ENCODE measurements at regions not wholly inside any gene's neighbourhood (a gene's known extent, or its start where the extent isn't known, plus 50 kb on each side); places are given as distances from the start of the nearest gene placed in this dataset.

DNA sequence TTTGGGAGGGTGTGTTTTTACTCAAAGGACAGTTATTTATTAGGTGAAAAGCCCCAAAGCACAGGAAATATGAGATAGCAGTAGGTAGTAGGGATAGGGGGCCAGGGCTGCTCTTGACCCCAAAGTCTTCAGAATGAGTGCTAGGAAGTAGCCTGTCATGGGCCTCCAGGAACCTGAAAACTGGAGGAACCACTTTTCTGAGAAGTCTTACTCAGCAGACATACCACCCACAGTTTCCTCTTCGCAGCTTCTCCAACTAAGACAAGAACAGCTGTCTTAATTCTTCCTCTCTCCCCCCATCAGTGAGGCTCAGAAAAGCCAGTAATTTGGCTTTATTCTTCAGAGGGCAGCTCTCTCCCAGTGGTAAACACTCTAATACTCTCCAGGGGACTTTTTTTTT lies 84.0 kb upstream of the CTSC start:
- no peaks in the 10 kb centered on the region for H3K9me3 ChIP-seq (ENCODE audit: control insufficient read depth in 1 of 2, insufficient read depth in 1 of 2, low read depth in 1 of 2, low read length in 2 of 2)
- H3K27me3 ChIP-seq (ENCODE audit: insufficient read depth, low read length): no peaks in the 10 kb centered on the region
- POLR2A ChIA-PET: no interaction called here
- no peak overlapping the region for H2AFZ ChIP-seq (ENCODE audit: low read depth, low read length, poor library complexity, severe bottlenecking)
- no peak overlapping the region for H3K4me2 ChIP-seq (ENCODE audit: low read length)
- RAD21 ChIA-PET (ENCODE audit: low non-redundant PET in 1 of 2, low total read pairs in 2 of 2, uncharacterized antibody in 2 of 2, unreplicated experiment in 2 of 2): no interaction called here
- intact Hi-C loops (cut with micrococcal nuclease): no loop called here
- no peaks in the 10 kb centered on the region for H3K79me2 ChIP-seq (ENCODE audit: insufficient read depth, low read length)
- H3K9ac ChIP-seq (ENCODE audit: low read length): no peak overlapping the region
- H3K4me1 ChIP-seq (ENCODE audit: control insufficient read depth in 1 of 2, insufficient read depth in 2 of 2, low read length in 2 of 2): peaks cover 0 to 5% of the 10 kb centered on the region in 2 experiments; a peak in 1 of 4 replicates
- DNase-seq (ENCODE audit: low read depth, low spot score): no peak
- H3K4me3 ChIP-seq (replicated peaks in 1 of 2; ENCODE audit: low read depth in 1 of 2, low read length in 2 of 2): no peak overlapping the region
- no peaks in the 10 kb centered on the region for H3K9me2 ChIP-seq (ENCODE audit: insufficient read depth)
- BruUV-seq (replicated peaks): no TSS peak
- H3K36me3 ChIP-seq (ENCODE audit: control insufficient read depth in 1 of 2, insufficient read depth in 2 of 2, low read length in 2 of 2): no peaks in the 10 kb centered on the region
- no peak for ATAC-seq
- no peaks in the 10 kb centered on the region for H4K20me1 ChIP-seq (ENCODE audit: insufficient read depth)
- H3K27ac ChIP-seq (ENCODE audit: low read depth, low read length): no peak overlapping the region
- TF ChIP-seq CEBPB (IDR thresholded peaks at IDR 0.05; ENCODE audit: low read depth) (no peak), ZNF274 (IDR thresholded peaks at IDR 0.05; ENCODE audit: low read depth, low read length) (no peak), ZFX (IDR thresholded peaks at IDR 0.05) (no peak), TCF7L2 (IDR thresholded peaks at IDR 0.05; ENCODE audit: borderline replicate concordance, extremely low read depth, insufficient read depth, insufficient read length) (no peak), ELF1 (IDR thresholded peaks at IDR 0.05; ENCODE audit: borderline replicate concordance, low read depth) (no peak), SIN3A (IDR thresholded peaks at IDR 0.05; ENCODE audit: low read depth) (no peak)
- CTCF ChIA-PET: no interaction called here

DNA sequence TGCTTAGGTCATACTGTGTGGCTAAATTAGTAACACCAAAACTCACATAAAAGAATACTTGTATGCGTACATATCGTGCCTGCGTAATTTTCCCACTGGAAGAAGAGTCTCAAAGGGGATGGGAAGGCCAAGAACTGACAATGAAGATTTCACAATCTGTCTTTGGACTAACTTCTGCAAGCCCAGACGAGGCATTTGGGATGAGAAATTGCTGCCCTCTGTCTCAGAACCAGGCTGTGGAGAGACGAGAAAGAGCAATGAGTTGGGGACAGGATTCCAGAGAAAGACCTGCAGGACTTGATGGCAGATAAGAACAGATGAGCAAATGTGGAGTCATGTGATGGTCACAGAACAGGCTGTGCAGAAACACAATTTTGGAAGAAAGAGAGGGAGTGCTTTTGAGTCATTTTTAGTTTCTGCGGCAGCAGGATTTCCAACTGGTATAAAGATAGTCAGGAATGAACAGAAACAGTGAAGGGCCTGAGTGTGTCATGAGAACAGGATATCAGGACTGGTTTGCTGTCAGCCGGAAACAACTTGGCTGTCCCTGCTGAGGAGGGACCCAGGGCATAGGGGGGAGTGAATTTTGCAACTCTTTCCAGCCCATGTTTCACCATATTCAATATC lies 82.7 kb upstream of the CTSC start:
- ATAC-seq: no peak

More for the DNA sequence above, 82.7 kb upstream of the CTSC start:
- TF ChIP-seq, protein P1, sequence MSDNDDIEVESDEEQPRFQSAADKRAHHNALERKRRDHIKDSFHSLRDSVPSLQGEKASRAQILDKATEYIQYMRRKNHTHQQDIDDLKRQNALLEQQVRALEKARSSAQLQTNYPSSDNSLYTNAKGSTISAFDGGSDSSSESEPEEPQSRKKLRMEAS (IDR thresholded peaks at IDR 0.05): no peak
- TF ChIP-seq JUND (IDR thresholded peaks at IDR 0.05) (no peak), POLR2AphosphoS5 (IDR thresholded peaks at IDR 0.05; ENCODE audit: low read depth, low read length) (no peak), TCF7L2 (IDR thresholded peaks at IDR 0.05; ENCODE audit: borderline replicate concordance, extremely low read depth, insufficient read depth, insufficient read length) (no peak), EZH2phosphoT487 (IDR thresholded peaks at IDR 0.05; ENCODE audit: borderline replicate concordance) (no peak), EZH2 (IDR thresholded peaks at IDR 0.05) (no peak), SRF (IDR thresholded peaks at IDR 0.05; ENCODE audit: low read depth) (no peak)
- TF ChIP-seq, protein P2, sequence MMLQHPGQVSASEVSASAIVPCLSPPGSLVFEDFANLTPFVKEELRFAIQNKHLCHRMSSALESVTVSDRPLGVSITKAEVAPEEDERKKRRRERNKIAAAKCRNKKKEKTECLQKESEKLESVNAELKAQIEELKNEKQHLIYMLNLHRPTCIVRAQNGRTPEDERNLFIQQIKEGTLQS (IDR thresholded peaks at IDR 0.05): no peak
- H3K79me2 ChIP-seq (ENCODE audit: insufficient read depth, low read length): no peaks in the 10 kb centered on the region
- ChIA-PET RAD21 (ENCODE audit: low non-redundant PET in 1 of 2, low total read pairs in 2 of 2, uncharacterized antibody in 2 of 2, unreplicated experiment in 2 of 2) (no interaction called here), POLR2A (no interaction called here), CTCF (no interaction called here)
- no peak overlapping the region for H3K4me2 ChIP-seq (ENCODE audit: low read length)
- no peaks in the 10 kb centered on the region for H3K9me2 ChIP-seq (ENCODE audit: insufficient read depth)
- H4K20me1 ChIP-seq (ENCODE audit: insufficient read depth): no peaks in the 10 kb centered on the region
- H3K4me3 ChIP-seq (replicated peaks in 1 of 2; ENCODE audit: low read depth in 1 of 2, low read length in 2 of 2): no peak overlapping the region
- no TSS peak for BruUV-seq (replicated peaks)
- H2AFZ ChIP-seq (ENCODE audit: low read depth, low read length, poor library complexity, severe bottlenecking): no peak overlapping the region
- no peak overlapping the region for H3K27ac ChIP-seq (ENCODE audit: low read depth, low read length)
- intact Hi-C loops (cut with micrococcal nuclease): no loop called here
- no peaks in the 10 kb centered on the region for H3K9me3 ChIP-seq (ENCODE audit: control insufficient read depth in 1 of 2, insufficient read depth in 1 of 2, low read depth in 1 of 2, low read length in 2 of 2)
- H3K9ac ChIP-seq (ENCODE audit: low read length): no peak overlapping the region
- DNase-seq (ENCODE audit: low read depth, low spot score): no peak
- no peaks in the 10 kb centered on the region for H3K36me3 ChIP-seq (ENCODE audit: control insufficient read depth in 1 of 2, insufficient read depth in 2 of 2, low read length in 2 of 2)
- no peaks in the 10 kb centered on the region for H3K27me3 ChIP-seq (ENCODE audit: insufficient read depth, low read length)
- H3K4me1 ChIP-seq (ENCODE audit: control insufficient read depth in 1 of 2, insufficient read depth in 2 of 2, low read length in 2 of 2): peaks cover 0 to 5% of the 10 kb centered on the region in 2 experiments; a peak in 1 of 4 replicates

All from HCT116 (cell line).